Trophoblast cell (in vitro differentiated cells and primary cell): ENCODE measurements at regions not wholly inside any gene's neighbourhood (a gene's known extent, or its start where the extent isn't known, plus 50 kb on each side); places are given as distances from the start of the nearest gene placed in this dataset.
"Not testable (repeated sequence)": the region's sequence is repeated elsewhere in the genome, so short reads cannot be mapped to it uniquely, and the experiment has no call there.

Experiments
- DNase-seq, 2 donors: peaks; one replicate each; pipeline ENCODE4 v3.0.0-alpha.2; 2016
- H2AFZ ChIP-seq: 2 replicates; pipeline ENCODE4 v1.6.1; 2013; ENCODE audit warnings: low read length, moderate library complexity, mild to moderate bottlenecking; ENCODE audit not compliant: insufficient read depth, poor library complexity
- H2AK5ac ChIP-seq: 2 replicates; pipeline ENCODE4 v1.6.1; 2013; ENCODE audit warnings: mild to moderate bottlenecking, low read length
- H2BK120ac ChIP-seq: 2 replicates; pipeline ENCODE4 v1.6.1; 2013; ENCODE audit warnings: low read length, mild to moderate bottlenecking, moderate library complexity; ENCODE audit not compliant: insufficient read depth, poor library complexity
- H2BK12ac ChIP-seq: 2 replicates; pipeline ENCODE4 v1.6.1; 2013; ENCODE audit warnings: mild to moderate bottlenecking, low read length, moderate library complexity
- H2BK5ac ChIP-seq: 2 replicates; pipeline ENCODE4 v1.6.1; 2013; ENCODE audit warnings: low read length, low read depth, moderate library complexity, mild to moderate bottlenecking; ENCODE audit not compliant: poor library complexity
- H3K14ac ChIP-seq: 2 replicates; pipeline ENCODE4 v1.6.1; 2013; ENCODE audit warnings: mild to moderate bottlenecking, low read length
- H3K18ac ChIP-seq: 2 replicates; pipeline ENCODE4 v1.6.1; 2013; ENCODE audit warnings: mild to moderate bottlenecking, low read length
- H3K23ac ChIP-seq: 2 replicates; pipeline ENCODE4 v1.6.1; 2013; ENCODE audit warnings: low read length
- H3K27ac ChIP-seq: 2 replicates; pipeline ENCODE4 v1.5.1; 2013; ENCODE audit warnings: low read depth, mild to moderate bottlenecking, inconsistent platforms, low read length, moderate library complexity
- H3K27me3 ChIP-seq: 2 replicates; pipeline ENCODE4 v1.6.1; 2013; ENCODE audit warnings: inconsistent platforms, mild to moderate bottlenecking, low read length, moderate library complexity; ENCODE audit not compliant: insufficient read depth
- H3K36me3 ChIP-seq, 2 experiments: 1 replicate in 1 of 2; 2 replicates in 1 of 2; pipeline ENCODE4 v1.6.1; 2013; ENCODE audit warnings: low read length in 2 of 2, mild to moderate bottlenecking in 2 of 2, moderate library complexity in 1 of 2; ENCODE audit not compliant: insufficient read depth in 2 of 2, control insufficient read depth in 1 of 2
- H3K4ac ChIP-seq: 2 replicates; pipeline ENCODE4 v1.6.1; 2013; ENCODE audit warnings: low read depth, mild to moderate bottlenecking, low read length, moderate library complexity
- H3K4me1 ChIP-seq, 2 experiments: 1 replicate in 1 of 2; 2 replicates in 1 of 2; pipeline ENCODE4 v1.6.1; 2013; ENCODE audit warnings: low read length in 2 of 2, mild to moderate bottlenecking in 2 of 2, moderate library complexity in 1 of 2; ENCODE audit not compliant: insufficient read depth in 2 of 2, control insufficient read depth in 1 of 2
- H3K4me2 ChIP-seq: 2 replicates; pipeline ENCODE4 v1.6.1; 2013; ENCODE audit warnings: inconsistent platforms, mild to moderate bottlenecking, low read length, moderate library complexity
- H3K4me3 ChIP-seq: 2 replicates; pipeline ENCODE4 v1.5.1; 2013; ENCODE audit warnings: mild to moderate bottlenecking, low read depth, low read length, inconsistent platforms
- H3K79me1 ChIP-seq: one replicate; pipeline ENCODE4 v1.6.1; 2013; ENCODE audit warnings: low read length
- H3K79me2 ChIP-seq: 2 replicates; pipeline ENCODE4 v1.6.1; 2013; ENCODE audit warnings: low read length, mild to moderate bottlenecking; ENCODE audit not compliant: control insufficient read depth, insufficient read depth, poor library complexity
- H3K9ac ChIP-seq: 2 replicates; pipeline ENCODE4 v1.6.1; 2013; ENCODE audit warnings: mild to moderate bottlenecking, low read length
- H3K9me3 ChIP-seq: 2 replicates; pipeline ENCODE4 v1.6.1; 2013; ENCODE audit warnings: low read depth, mild to moderate bottlenecking, control low read depth, inconsistent platforms, low read length; ENCODE audit not compliant: insufficient read depth
- H4K12ac ChIP-seq: 2 replicates; pipeline ENCODE4 v1.6.1; 2013; ENCODE audit warnings: low read depth, mild to moderate bottlenecking, low read length, moderate library complexity
- H4K8ac ChIP-seq: 2 replicates; pipeline ENCODE4 v1.6.1; 2013; ENCODE audit warnings: low read depth, mild to moderate bottlenecking, low read length, moderate library complexity
- H4K91ac ChIP-seq: one replicate; pipeline ENCODE4 v1.6.1; 2013; ENCODE audit warnings: low read depth, mild to moderate bottlenecking, low read length, moderate library complexity
- WGBS: extraction: QIAGEN DNeasy Blood & Tissue Kit; methylation state at CpG from one replicate; pipeline ENCODE4 v1.1.7; 2013; ENCODE audit warnings: missing lambda C conversion rate; ENCODE audit not compliant: insufficient read length, insufficient coverage; ENCODE audit errors: extremely low coverage; 5-methylcytosine and 5-hydroxymethylcytosine counted together

DNA sequence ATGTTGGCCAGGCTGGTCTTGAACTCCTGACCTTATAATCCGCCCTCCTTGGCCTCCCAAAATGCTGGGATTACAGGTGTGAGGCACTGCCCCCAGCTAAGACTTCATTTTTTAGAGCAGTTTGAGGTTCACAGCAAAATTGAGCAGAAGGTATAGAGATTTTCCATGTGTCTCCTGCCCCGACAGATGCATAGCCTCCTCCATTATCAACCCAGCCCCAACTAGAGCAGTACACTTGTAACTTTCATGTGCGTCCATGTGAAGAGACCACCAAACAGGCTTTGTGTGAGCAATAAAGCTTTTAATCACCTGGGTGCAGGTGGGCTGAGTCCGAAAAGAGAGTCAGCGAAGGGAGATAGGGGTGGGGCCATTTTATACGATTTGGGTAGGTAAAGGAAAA lies 179.1 kb downstream of the CD83 start:
- H3K4ac ChIP-seq, H3K36me3 ChIP-seq, H3K4me2 ChIP-seq, H3K14ac ChIP-seq, H3K9me3 ChIP-seq, H2AK5ac ChIP-seq, DNase-seq, H3K27me3 ChIP-seq, H2BK120ac ChIP-seq, H2BK5ac ChIP-seq, H4K12ac ChIP-seq, H4K91ac ChIP-seq, H3K79me1 ChIP-seq, H3K18ac ChIP-seq, H3K4me3 ChIP-seq, H2AFZ ChIP-seq, H3K79me2 ChIP-seq, H3K23ac ChIP-seq, H4K8ac ChIP-seq, H2BK12ac ChIP-seq, H3K27ac ChIP-seq, H3K9ac ChIP-seq, H3K4me1 ChIP-seq: not testable (repeated sequence)
- WGBS = no CpG with 5 or more reads among the region's 6 CpGs

DNA sequence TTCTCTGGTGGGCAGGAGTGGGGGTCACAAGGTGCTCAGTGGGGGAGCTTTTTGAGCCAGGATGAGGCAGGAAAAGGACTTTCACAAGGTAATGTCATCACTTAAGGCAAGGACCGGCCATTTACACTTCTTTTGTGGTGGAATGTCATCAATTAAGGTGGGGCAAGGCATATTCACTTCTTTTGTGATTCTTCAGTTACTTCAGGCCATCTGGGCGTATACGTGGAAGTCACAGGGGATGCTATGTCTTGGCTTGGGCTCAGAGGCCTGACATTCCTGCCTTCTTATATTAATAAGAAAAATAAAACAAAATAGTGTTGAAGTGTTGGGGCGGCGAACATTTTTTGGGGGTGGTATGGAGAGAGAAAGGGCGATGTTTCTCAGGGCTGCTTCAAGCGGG lies 179.5 kb downstream of the CD83 start:
- not testable (repeated sequence) for H3K4me2 ChIP-seq, H3K23ac ChIP-seq, H3K9ac ChIP-seq, H2AK5ac ChIP-seq, H3K79me2 ChIP-seq, H3K27ac ChIP-seq, H3K4me1 ChIP-seq, H4K12ac ChIP-seq, H4K91ac ChIP-seq, H3K36me3 ChIP-seq, H3K79me1 ChIP-seq, H4K8ac ChIP-seq, H2BK120ac ChIP-seq, H2BK5ac ChIP-seq, H3K14ac ChIP-seq, H3K18ac ChIP-seq, H3K4me3 ChIP-seq, H3K27me3 ChIP-seq, DNase-seq, H2BK12ac ChIP-seq, H3K9me3 ChIP-seq, H2AFZ ChIP-seq, H3K4ac ChIP-seq
- no CpG with 5 or more reads among the region's 7 CpGs for WGBS

DNA sequence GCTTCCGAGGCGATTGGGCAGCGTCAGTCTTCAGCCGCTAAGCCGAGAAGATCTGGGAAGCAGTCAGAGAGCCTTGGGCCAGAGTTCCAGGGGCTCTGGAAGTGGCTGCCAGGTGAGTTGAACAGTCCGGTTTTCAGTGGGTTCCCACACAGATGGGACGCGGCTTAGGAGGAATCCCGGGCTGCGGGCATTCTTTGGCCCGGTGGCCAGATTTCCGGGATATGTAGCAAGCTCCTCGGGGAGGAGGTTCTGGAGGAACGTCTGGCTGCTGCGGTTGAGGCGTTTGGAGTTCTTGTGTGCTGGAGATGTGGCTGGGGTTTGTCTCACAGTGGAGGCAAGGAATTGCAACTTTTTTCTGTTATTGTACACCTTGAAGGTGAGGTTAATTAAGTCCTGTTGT lies 182.6 kb downstream of the CD83 start:
- not testable (repeated sequence) for H4K8ac ChIP-seq, H3K14ac ChIP-seq, H3K36me3 ChIP-seq, H2AFZ ChIP-seq, H4K12ac ChIP-seq, H2BK5ac ChIP-seq, H3K79me1 ChIP-seq, H3K4me2 ChIP-seq, H2AK5ac ChIP-seq, H3K79me2 ChIP-seq, H4K91ac ChIP-seq, H3K23ac ChIP-seq, H3K27me3 ChIP-seq, H3K4ac ChIP-seq, H3K4me3 ChIP-seq, H2BK12ac ChIP-seq, H3K18ac ChIP-seq, H2BK120ac ChIP-seq, H3K9ac ChIP-seq, H3K27ac ChIP-seq, H3K9me3 ChIP-seq, H3K4me1 ChIP-seq
- no CpG with 5 or more reads among the region's 16 CpGs for WGBS
- DNase-seq = peak; percentile 36 to 80

DNA sequence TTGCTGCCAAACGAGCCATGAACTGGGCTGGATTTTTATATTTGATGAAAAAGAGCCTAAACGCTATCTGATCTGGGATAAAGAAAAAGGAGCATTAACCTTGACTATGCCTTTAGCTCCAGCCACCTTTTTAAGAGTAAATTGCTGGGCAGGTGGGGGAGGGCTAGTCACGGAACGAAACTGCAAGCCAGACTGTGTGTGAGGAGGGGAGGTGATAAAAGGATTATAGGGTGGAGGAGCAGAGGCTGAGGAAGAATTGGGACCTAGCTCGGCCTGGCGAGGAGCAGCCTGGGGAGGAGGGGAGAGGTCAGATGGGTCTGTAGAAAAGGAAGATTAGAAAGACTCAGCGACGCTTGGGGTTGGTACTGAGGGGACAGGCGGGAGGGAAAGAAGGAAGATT lies 183.1 kb downstream of the CD83 start:
- H2AFZ ChIP-seq, H2BK5ac ChIP-seq, H3K4me3 ChIP-seq, H3K9me3 ChIP-seq, H3K4me2 ChIP-seq, H2BK120ac ChIP-seq, DNase-seq, H3K27me3 ChIP-seq, H3K79me2 ChIP-seq, H2AK5ac ChIP-seq, H3K18ac ChIP-seq, H3K9ac ChIP-seq, H3K4me1 ChIP-seq, H3K79me1 ChIP-seq, H3K14ac ChIP-seq, H3K36me3 ChIP-seq, H2BK12ac ChIP-seq, H3K4ac ChIP-seq, H3K23ac ChIP-seq, H4K12ac ChIP-seq, H4K8ac ChIP-seq, H4K91ac ChIP-seq, H3K27ac ChIP-seq: not testable (repeated sequence)
- no CpG with 5 or more reads among the region's 9 CpGs for WGBS

DNA sequence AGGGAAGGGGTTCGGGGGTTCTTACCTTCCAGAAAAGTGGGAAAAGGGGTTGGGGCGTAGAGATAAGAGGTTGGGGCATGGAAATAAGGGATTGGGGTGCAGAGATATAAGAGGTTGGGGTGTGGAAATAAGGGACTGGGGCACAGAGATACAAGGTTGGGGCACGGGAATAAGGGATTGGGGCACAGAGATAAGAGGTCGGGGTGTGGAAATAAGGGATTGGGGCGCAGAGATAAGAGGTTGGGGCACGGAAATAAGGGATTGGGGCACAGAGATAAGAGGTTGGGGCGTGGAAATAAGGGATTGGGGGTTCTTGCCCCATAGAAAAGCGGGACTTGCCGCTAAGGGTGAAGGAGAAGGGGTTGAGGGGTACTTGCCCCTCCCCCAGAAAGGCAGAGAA lies 183.9 kb downstream of the CD83 start:
- H3K14ac ChIP-seq, H3K23ac ChIP-seq, H3K4me1 ChIP-seq, H2AFZ ChIP-seq, H3K79me1 ChIP-seq, H3K79me2 ChIP-seq, H3K9ac ChIP-seq, H3K27me3 ChIP-seq, H3K4ac ChIP-seq, H4K12ac ChIP-seq, DNase-seq, H4K91ac ChIP-seq, H3K18ac ChIP-seq, H3K9me3 ChIP-seq, H3K27ac ChIP-seq, H3K4me2 ChIP-seq, H2AK5ac ChIP-seq, H2BK120ac ChIP-seq, H2BK5ac ChIP-seq, H4K8ac ChIP-seq, H3K4me3 ChIP-seq, H3K36me3 ChIP-seq, H2BK12ac ChIP-seq: not testable (repeated sequence)
- no CpG with 5 or more reads among the region's 9 CpGs for WGBS
